ENCODE measurements at regions not wholly inside any gene's neighbourhood (a gene's known extent, or its start where the extent isn't known, plus 50 kb on each side); places are given as distances from the start of the nearest gene placed in this dataset.

DNA sequence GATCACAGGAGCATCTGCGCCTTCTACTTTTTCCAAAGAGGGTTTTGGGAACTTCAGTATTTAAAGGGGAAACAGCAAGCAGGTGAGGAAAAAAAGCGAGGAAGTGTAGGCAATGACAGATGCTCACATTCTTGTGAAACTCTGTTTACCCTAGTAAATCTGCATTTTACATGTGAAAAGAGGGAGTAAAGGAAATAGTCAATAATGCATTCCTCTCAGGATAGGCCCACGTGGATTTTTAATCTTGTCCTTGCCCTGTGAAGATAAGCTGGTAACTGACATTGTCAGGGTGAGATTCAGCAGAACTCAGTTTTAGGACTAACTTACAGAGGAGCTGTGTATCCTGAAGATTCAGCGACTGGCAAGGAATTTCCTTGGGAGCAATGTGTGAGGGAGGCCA is 1119.2 kb upstream of the TMEM132C start:
- no peak overlapping the region for H4K8ac ChIP-seq (replicated peaks; ENCODE audit: insufficient read length, low read depth, low read length)
- WGBS (ENCODE audit: extremely low coverage, insufficient read length, low lambda C conversion rate) = no CpG with 5 or more reads among the region's 4 CpGs
- peaks cover 0 to 3% (median 0%) of the 10 kb centered on the region in 3 experiments; a peak in 4 of 7 replicates for H3K36me3 Mint-ChIP-seq (ENCODE audit: insufficient read depth in 1 of 3, low read depth in 3 of 3)
- H4K91ac ChIP-seq (ENCODE audit: insufficient read length, low read depth, low read length) = no peak overlapping the region
- no peaks in the 10 kb centered on the region for H3K9me3 ChIP-seq (ENCODE audit: control insufficient read depth, low read depth, low read length)
- H2BK5ac ChIP-seq (ENCODE audit: insufficient read length, low read length) = no peak overlapping the region
- H3K4ac ChIP-seq (ENCODE audit: low read depth, low read length) = no peak overlapping the region
- H3K9ac ChIP-seq (ENCODE audit: extremely low read depth, insufficient read length, low read length) = no peak overlapping the region
- TF ChIP-seq, protein P1, sequence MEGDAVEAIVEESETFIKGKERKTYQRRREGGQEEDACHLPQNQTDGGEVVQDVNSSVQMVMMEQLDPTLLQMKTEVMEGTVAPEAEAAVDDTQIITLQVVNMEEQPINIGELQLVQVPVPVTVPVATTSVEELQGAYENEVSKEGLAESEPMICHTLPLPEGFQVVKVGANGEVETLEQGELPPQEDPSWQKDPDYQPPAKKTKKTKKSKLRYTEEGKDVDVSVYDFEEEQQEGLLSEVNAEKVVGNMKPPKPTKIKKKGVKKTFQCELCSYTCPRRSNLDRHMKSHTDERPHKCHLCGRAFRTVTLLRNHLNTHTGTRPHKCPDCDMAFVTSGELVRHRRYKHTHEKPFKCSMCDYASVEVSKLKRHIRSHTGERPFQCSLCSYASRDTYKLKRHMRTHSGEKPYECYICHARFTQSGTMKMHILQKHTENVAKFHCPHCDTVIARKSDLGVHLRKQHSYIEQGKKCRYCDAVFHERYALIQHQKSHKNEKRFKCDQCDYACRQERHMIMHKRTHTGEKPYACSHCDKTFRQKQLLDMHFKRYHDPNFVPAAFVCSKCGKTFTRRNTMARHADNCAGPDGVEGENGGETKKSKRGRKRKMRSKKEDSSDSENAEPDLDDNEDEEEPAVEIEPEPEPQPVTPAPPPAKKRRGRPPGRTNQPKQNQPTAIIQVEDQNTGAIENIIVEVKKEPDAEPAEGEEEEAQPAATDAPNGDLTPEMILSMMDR (conservative IDR thresholded peaks at IDR 0.05) = no peak
- no peak overlapping the region for H3T11ph ChIP-seq (ENCODE audit: low read length)
- peak overlapping the region; percentile 93 to 96 (median 96); a peak in 6 of 7 replicates for H3K27ac Mint-ChIP-seq
- no peaks in the 10 kb centered on the region for H3K79me2 ChIP-seq (ENCODE audit: insufficient read depth, low read length)
- H4K20me1 ChIP-seq (ENCODE audit: control insufficient read depth, insufficient read depth, insufficient read length) = no peaks in the 10 kb centered on the region
- no peak overlapping the region for H2BK120ac ChIP-seq (ENCODE audit: low read depth, low read length, poor library complexity, severe bottlenecking)
- no peak overlapping the region for H2AK5ac ChIP-seq (ENCODE audit: insufficient read length, low read length)
- H2AFZ ChIP-seq (ENCODE audit: low read length) = no peak overlapping the region
- peaks cover 54 to 55% of the 10 kb centered on the region in 2 experiments for H3K4me1 Mint-ChIP-seq
- no peaks in the 10 kb centered on the region for H3K23me2 ChIP-seq (ENCODE audit: insufficient read length, low read depth, low read length, poor library complexity, severe bottlenecking)
- H3K79me1 ChIP-seq (ENCODE audit: insufficient read depth, low read depth, low read length, poor library complexity, severe bottlenecking) = no peaks in the 10 kb centered on the region
- H4K5ac ChIP-seq (ENCODE audit: insufficient read length, low read depth, low read length) = no peak overlapping the region
- H3K27ac ChIP-seq (ENCODE audit: insufficient read length, low read depth, low read length) = peak overlapping the region; percentile 35
- peak overlapping the region in 1 of 2 experiments; percentile 14; a peak in 1 of 5 replicates for H3K4me3 Mint-ChIP-seq
- H3K4me2 ChIP-seq (ENCODE audit: insufficient read depth, insufficient read length, low read length) = peak overlapping the region; percentile 33
- H3K18ac ChIP-seq (ENCODE audit: insufficient read length, low read depth, low read length) = no peak overlapping the region
- H3K27me3 ChIP-seq (ENCODE audit: insufficient read depth, low read length) = no peaks in the 10 kb centered on the region
- H2BK20ac ChIP-seq (ENCODE audit: low read depth, low read length, poor library complexity, severe bottlenecking) = no peak overlapping the region
- no peak overlapping the region for H3K23ac ChIP-seq (ENCODE audit: insufficient read length, low read depth, low read length)
- no peak overlapping the region for H2BK12ac ChIP-seq (ENCODE audit: insufficient read length, low read depth, low read length)
- no peaks in the 10 kb centered on the region for H3K27me3 Mint-ChIP-seq (ENCODE audit: low read depth)
- H3K9me3 Mint-ChIP-seq = peaks cover 7 to 9% of the 10 kb centered on the region in 2 experiments; a peak in 3 of 5 replicates
- no peak for DNase-seq
- H2BK15ac ChIP-seq (ENCODE audit: low read depth, low read length) = no peak overlapping the region
- peaks cover 9% of the 10 kb centered on the region; the same call in 1 of the 2 replicates for H3K4me1 ChIP-seq (ENCODE audit: insufficient read depth, low read length)
- H3K56ac ChIP-seq (ENCODE audit: insufficient read length, low read depth, low read length) = no peak overlapping the region
- no peak overlapping the region for H3K14ac ChIP-seq (ENCODE audit: insufficient read depth, low read length)

Measured in H9 (cell line).